Dedifferentiated amniotic fluid mesenchymal stem cell (primary cell): ENCODE measurements at regions not wholly inside any gene's neighbourhood (a gene's known extent, or its start where the extent isn't known, plus 50 kb on each side); places are given as distances from the start of the nearest gene placed in this dataset.

Source experiments
- DNase-seq: peaks from one replicate; pipeline ENCODE4 v3.0.0-alpha.2; 2016; ENCODE audit errors: extremely low spot score

- DNase-seq: no peak
These were observed 162.3 kb downstream of the COX7C start for GRCh38 chr5:86780018-86780417.

- no peak for DNase-seq
These were observed 169.2 kb downstream of the COX7C start for GRCh38 chr5:86786955-86787354.

- no peak for DNase-seq
These were observed 177.9 kb downstream of the COX7C start for GRCh38 chr5:86795659-86796058.

GRCh38 chr5:86797677-86798076, 179.9 kb downstream of the COX7C start:
- no peak for DNase-seq

- no peak for DNase-seq
These were observed 188.5 kb downstream of the COX7C start for GRCh38 chr5:86806206-86806605.

- no peak for DNase-seq
These were observed 189.6 kb downstream of the COX7C start for GRCh38 chr5:86807046-86808031.

- no peak for DNase-seq
These were observed 196.6 kb downstream of the COX7C start for GRCh38 chr5:86814315-86814714.

- DNase-seq: no peak
These were observed 197.2 kb downstream of the COX7C start for GRCh38 chr5:86814907-86815306.

- DNase-seq: no peak
These were observed 206.9 kb downstream of the COX7C start for GRCh38 chr5:86824637-86825036.

- DNase-seq: no peak
These were observed 213.4 kb downstream of the COX7C start for GRCh38 chr5:86831128-86831527.

- DNase-seq: no peak
These were observed 216.1 kb downstream of the COX7C start for GRCh38 chr5:86833868-86834267.

- no peak for DNase-seq
These were observed 219.9 kb downstream of the COX7C start for GRCh38 chr5:86837610-86838009.

GRCh38 chr5:86838083-86838482, 220.3 kb downstream of the COX7C start:
- no peak for DNase-seq

- DNase-seq: no peak
These were observed 223.4 kb downstream of the COX7C start for GRCh38 chr5:86841000-86841644.

- DNase-seq: no peak
These were observed 240.7 kb downstream of the COX7C start for GRCh38 chr5:86858442-86858841.

GRCh38 chr5:86861512-86861911, 243.8 kb downstream of the COX7C start:
- no peak for DNase-seq

GRCh38 chr5:86862093-86862492, 244.4 kb downstream of the COX7C start:
- no peak for DNase-seq

GRCh38 chr5:86864051-86864450, 246.3 kb downstream of the COX7C start:
- no peak for DNase-seq

GRCh38 chr5:86865256-86865785, 247.6 kb downstream of the COX7C start:
- no peak for DNase-seq

- no peak for DNase-seq
These were observed 248.3 kb downstream of the COX7C start for GRCh38 chr5:86866036-86866435.

- DNase-seq: no peak
These were observed 251.5 kb downstream of the COX7C start for GRCh38 chr5:86869268-86869667.

GRCh38 chr5:86875539-86875938, 257.8 kb downstream of the COX7C start:
- no peak for DNase-seq

- no peak for DNase-seq
These were observed 260.5 kb downstream of the COX7C start for GRCh38 chr5:86878250-86878649.
